H4 (cell line): ENCODE measurements at regions not wholly inside any gene's neighbourhood (a gene's known extent, or its start where the extent isn't known, plus 50 kb on each side); places are given as distances from the start of the nearest gene placed in this dataset.
A peak's percentile ranks its signal among the peaks of the same experiment; 100 is the strongest.

Source experiments
- DNase-seq: peaks from one replicate; pipeline ENCODE4 v3.0.0-alpha.2; 2015; ENCODE audit warnings: low spot score

DNA sequence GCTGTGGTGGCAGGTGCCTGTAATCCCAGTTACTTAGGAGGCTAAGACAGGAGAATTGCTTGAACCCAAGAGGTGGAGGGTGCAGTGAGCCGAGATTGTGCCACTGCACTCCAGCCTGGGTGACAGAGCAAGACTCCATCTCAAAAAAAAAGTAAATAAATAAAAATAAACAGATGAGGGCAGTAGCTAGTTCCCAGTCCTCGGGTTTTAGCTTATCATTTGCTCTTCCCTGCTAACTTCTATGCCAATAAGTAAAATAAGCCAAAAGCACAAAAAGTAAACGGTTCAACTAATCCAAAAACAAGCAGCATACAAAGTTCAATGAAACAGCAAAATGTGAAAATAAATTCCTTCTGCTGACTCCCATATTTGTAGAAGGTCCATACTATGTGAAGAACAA, 133.0 kb upstream of the TMCC3 start:
- no peak for DNase-seq

DNA sequence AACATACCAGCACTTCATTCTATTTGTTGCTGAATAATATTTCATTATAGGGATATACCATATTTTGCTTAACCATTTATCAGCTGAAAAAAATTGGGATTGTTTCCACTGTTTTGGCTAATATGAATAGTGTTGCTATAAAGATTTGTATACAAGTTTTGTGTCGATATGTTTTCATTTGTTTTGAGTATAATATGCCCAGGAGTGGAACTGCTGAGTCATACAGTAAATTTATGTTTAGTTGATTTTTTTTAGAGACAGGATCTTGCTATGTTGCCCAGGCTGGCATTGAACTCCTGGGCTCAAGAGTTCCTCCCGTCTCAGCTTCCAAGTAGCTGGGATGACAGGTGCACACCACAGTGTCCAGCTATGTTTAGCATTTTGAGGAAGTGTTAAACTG, 131.5 kb upstream of the TMCC3 start:
- DNase-seq: no peak

DNA sequence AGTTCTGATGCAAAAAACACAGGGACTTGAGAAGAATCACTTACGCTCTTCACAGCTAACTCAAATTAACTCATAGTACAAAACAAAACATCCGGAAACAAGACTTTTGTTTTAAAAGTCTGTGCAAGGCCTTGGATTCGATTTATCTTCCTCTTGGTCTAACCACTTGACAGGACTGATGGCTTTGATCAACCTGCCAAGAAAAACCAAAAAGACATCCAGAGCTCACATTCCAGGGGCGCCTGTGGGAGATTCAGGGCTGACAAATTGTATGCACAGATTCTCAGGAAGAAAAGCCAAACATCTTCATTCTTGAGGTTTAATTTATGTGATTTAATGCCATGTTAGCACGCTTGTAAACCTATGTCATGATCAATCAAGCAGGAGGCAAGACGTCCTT, 129.1 kb upstream of the TMCC3 start:
- DNase-seq: peak; percentile 13

DNA sequence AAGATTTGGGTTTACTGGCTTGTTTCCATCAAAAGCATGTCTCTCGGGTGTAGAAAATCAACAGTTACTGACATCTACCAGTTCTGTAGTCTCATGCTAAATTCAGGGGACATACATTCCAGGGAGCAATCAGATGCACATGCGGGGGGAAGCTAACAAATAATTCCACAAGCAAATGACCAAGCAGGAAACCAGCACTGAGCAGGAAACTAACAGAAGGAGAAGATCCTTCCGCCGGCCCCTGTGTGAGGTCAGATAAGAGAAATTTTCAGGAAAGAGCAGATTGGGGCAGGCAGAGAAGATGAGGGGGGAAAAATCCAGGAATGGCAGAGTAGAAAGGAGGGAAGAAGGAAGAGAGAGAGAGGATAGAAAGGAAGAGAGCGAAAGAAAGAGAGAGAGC, 127.6 kb upstream of the TMCC3 start:
- no peak for DNase-seq

DNA sequence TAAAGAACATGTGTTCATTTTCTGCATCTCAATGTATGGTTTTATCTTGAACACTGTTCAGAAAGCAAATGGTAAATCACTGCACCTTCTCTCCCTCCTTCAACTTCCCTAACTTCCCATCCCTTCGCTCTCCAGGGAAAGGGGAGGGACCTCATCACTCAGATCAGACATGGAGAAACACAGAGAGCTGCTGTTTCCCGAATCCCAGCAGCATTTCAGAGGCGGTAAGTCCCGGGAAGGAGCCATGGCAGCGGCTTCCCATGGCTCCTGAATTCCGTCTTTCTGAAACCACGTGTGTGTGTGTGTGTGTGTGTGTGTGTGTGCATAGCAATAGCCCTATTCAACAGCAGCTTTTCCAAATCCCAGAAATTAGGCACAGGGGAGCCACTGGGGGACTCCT, 125.4 kb upstream of the TMCC3 start:
- no peak for DNase-seq

DNA sequence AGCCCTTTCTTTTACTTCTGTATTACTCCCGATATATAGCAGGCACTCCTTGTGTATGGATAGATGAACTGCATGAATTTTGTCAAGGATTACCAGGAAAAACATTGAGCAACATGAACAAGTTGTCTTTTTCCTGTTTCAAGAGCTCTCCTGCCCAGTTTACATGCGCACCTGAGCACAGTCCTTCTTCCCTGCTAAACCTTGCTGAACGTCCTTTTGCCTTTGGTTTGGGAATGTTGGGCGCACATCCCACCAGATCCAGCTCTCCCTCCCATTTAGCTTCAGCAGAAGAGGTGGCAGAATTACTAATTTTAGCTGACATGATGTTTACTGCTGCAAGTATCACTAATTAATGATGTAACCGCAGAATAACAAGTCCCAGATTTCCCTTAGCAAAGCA, 121.4 kb upstream of the TMCC3 start:
- DNase-seq: no peak

DNA sequence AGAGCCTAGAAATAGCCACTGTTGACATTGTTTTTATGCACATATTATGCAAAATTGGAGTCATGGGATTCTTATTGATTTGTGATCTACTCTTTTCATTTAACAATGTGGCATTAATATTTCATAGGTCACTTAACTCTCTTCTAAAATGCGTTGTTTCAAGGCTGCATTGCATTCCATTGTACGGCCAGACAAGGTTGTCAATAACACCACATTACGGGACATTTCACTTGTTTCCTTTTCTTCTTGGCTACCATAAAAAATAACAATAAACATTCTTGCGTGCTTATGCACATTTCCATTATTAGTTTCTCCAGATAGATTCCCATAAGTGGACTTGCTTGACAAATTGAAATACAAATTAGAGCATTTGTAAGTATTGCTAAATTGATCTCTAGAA, 120.8 kb upstream of the TMCC3 start:
- no peak for DNase-seq

DNA sequence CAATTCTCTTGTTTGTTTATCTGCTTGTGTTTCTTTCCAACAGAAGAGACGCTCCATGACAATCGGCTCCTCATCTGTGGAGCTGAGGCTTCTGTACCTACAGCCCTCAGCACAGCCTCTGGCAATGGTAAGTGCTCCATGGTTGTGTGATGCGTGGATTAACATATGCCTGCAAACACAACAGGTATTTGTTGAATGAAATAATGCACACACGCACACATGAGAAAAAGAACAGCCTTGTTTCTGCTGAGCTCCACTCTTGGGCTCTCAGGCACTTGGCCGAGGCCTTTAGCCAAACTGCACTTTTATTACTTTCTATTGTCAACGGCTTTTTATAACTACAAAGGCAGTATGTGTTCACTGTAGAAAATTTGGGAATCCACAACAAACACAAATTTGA, 120.4 kb upstream of the TMCC3 start:
- no peak for DNase-seq

DNA sequence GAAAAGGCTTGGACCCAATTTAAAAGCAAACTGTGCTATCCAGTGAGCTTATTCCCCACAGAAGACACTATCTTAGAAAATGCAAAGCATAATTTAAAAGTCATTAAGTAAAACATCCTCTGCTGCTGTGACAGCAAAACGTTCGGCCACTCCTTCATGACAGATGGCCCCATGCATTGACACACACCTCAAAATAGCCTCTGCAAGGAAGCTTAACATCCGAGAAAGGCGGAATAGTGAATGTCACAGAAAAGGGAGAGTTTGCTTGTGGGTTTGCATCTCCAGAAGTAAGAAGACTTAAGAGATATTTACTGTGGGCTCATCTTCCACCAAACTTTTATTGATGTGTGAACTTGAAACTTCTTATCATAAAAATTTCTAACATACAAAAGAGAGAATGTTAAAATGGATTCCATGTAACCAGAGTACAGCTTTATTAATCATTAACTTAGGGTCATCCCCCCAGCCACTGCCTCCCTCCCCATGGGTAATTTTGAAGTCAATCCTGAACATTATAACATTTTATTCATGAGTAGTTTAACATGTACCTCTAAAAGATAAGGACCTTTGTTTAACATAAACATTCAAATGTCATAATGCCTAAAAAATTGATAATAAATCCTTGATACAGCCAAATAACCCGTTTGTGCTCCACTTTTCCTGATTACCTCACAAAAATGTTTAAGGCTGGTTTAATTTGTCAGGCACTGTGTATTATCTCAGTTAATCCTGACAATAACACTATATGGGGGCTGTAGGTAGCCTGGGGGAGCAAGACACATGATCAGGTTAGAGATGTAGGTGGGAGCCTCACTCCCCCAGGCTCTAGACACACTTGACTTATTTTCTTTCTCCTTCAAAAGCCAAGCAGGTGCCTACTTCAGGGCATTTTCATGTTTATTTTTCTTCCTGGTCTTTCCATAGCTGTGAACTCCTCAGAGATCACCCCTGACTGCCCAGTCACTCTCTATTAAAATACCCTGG, 119.7 kb upstream of the TMCC3 start:
- DNase-seq: no peak

DNA sequence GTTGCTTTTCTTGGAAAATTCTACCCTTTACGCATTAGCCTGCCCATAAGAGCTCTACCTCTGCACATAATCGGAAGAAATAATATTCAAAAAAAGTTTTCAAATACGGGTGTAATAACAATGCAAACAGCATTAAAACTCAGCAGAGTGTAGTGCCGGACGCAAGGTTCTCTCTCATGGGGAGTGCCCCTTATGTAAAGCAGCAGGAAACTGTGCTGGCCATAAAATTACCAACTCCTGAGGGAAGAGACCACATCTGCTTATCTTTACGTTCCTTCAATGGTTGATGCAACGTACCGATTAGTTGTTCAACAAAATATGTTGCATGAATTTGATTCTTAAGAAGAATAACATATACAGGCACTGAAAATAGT, 118.7 kb upstream of the TMCC3 start:
- no peak for DNase-seq

DNA sequence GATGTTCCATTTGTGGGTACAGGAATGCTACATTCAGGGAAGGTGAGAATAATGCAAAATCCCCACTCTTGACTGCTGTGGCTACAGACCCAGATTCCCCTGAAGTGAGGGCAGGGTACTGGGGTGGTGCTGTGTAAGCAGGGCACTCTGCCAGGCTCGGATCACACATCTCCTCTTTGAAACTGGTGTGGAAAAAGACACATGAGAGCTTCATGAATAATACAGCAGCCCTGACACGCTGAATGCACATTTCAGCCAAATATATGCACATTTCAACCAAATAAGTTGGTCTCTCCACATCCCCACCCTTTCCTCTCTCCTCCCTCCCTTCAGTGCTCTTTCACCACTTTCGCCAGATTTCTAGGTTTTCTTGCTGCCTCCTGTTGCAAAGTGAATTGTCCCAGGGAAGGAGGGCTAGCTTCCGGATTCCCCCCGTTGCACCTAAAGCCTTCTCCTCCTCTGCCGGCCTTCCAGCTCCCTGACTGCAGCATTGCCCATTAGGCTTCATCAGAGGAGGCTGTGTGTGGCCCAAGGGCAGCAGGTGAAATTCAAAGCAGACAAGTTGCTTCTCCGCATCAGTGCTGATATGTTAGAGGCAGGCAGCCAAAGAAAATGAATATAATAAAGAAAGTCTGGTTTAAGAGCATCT, 118.2 kb upstream of the TMCC3 start:
- no peak for DNase-seq

DNA sequence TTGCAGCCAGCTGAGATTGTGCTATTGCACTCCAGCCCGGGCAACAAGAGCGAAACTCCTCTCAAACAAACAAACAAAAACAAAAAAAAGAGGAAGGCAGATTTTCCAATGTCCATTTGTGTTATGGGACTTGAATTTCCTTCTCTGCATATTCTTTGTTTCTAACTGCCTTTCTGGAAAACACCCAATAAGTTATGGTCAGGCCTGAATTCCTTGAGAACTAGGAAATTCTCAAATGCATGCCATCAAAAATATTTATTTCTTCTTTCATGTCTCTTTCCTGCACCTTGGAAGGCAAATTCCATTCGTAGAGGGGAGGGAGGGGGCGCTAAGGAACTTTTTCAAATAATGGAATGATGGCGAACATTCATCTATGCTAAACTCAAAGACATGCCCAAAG, 117.6 kb upstream of the TMCC3 start:
- no peak for DNase-seq

DNA sequence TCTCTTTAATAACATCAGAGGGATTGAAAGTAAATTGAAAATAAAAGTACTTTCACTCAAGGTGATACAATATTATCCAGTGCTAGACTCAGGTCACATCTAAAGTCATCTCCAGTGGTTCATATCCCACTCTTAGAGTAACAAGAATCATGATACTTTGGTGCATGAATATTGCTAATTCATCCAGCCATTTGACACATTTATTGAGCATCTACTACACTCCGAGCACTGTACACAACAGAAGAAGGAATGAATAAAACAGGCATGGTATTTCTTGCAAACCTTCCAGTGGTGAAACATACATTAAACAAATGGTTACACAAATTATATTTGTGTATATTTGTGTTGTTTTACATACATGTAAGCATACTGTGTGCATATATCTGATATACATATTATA, 116.0 kb upstream of the TMCC3 start:
- DNase-seq: no peak

DNA sequence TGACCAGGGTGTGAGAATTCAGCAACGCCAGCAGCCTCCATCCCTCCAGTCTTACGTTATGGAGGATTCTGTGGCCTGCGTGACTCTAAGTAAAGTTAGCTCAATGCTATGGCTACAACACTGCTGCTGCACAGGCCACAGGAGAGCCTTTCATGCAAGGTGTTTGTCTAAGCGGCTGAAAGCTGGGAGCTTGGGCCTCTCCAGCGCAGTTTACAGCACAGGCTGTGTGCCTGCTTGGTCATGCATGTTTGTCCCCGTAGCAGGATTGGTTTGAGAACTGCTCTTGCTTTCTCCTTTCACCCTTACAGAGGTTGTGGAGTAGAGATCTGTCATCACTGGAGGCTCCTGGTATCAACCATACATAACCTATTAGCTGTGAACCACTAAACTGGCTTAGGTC, 113.1 kb upstream of the TMCC3 start:
- DNase-seq: no peak

DNA sequence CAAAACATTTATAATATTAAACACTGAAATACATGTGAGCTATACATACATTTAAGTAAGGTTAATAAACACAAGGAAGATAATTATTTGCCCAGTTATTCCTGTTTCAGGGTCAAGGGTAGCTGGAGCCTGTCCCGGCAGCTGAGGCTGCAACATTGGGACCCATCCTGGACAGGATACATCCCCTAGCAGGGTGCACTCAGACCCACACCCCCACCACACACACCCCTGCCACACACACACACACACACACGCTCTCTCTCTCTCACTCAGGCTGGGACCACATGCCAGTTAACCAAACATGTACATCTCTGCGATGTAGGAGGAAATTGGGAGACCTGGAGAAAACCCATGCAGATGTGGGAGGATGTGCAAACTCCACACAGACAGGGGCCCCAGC, 112.6 kb upstream of the TMCC3 start:
- DNase-seq: no peak

DNA sequence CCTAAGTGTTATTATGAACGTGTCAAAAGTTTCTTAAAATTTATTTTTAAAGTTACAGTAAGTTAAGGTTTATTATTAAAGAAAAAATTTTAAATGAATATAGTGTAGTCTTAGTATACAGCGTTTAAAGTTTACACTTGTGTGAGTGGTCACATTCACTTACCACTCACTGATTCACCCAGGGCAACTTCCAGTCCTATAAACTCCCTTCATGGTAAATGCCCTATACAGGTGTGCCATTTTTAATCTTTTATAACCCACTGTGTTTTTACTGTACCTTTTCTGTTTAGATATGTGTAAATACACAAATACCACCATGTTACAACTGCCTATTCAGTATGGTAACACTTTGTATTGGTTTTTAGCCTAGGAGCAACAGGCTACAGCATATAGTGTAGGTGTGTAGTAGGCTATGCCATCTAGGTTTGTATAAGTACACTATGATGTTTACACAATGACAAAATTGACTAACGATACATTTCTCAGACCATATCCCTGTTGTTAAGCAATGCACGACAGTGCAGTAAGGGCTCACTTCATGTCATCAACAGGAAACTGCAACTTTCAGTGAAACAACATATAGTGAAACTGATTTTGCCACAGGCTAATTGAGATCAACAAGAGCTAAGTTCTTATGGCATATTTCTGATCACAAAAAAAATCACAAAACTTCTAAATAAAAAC, 112.0 kb upstream of the TMCC3 start:
- no peak for DNase-seq

DNA sequence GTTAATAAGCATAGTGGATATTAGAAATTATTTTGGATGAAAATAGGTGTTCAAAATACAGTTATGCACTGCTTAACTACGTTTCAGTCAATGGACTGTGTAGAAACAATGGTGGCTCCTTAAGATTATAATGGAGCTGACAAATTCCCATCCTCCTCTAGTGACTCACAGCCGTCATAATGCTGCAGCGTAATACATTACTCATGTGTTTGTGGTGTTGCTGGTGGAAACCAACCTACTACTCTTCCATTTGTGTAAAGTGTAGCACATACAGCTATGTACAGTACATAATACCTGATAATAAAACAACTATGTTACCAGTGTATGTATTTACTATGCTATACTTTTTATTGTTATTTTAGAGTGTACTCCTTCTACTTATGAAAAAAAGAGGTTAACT, 111.2 kb upstream of the TMCC3 start:
- peak; percentile 82 for DNase-seq

DNA sequence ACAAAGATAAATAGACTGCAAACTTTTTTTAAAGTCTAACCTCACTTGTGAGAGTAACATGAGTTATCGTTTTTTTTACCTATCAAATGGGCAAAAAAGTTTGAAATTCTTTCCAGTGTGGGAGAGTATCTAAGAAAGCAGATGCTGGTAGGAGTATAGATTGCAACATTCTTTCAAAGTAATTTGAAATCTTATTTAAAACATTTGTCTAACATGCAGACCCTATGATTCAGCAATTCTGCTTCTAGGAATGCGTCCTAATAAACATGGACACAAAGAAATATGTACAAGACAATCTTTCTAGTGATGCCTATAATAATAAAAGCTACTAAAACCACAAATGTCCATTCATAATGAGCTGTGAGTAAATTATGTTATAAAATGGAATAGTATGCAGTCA, 110.4 kb upstream of the TMCC3 start:
- no peak for DNase-seq

DNA sequence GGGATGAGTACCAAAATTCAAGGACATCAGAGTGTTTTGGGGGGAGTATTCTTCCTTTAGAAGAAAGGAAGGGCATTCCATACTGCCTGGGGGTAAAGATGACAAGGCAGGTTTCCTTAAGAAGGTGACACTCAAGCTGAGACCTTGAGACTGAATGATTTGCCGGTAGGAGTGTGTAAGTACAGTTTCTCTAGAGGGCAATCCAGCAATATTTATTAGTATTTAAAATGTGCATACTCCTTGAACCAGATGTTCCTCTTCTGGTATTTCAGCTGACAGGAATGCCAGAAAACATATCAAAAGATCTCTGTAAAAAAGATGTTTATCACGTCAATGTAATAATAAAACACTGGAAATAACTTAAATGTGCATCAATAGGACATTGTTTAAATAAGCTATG, 106.4 kb upstream of the TMCC3 start:
- no peak for DNase-seq

DNA sequence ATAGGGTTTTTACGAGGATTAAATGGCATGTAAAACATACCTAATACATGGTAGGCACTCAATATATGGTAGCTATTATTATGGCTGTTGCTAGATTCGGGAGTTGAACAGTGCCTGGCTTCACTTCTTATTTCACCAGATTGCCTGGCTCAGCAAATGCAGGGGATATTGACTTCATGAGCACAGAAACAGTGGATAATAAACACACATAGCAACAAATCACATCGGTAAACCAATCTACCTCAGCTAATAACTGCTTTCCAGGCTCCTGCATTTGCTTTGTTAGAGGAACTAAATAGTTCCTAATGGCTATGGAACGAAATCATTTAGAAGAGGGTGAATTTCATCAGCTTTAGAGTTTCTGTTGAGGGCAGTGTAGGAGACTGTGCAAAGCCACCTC, 105.2 kb upstream of the TMCC3 start:
- DNase-seq: no peak

DNA sequence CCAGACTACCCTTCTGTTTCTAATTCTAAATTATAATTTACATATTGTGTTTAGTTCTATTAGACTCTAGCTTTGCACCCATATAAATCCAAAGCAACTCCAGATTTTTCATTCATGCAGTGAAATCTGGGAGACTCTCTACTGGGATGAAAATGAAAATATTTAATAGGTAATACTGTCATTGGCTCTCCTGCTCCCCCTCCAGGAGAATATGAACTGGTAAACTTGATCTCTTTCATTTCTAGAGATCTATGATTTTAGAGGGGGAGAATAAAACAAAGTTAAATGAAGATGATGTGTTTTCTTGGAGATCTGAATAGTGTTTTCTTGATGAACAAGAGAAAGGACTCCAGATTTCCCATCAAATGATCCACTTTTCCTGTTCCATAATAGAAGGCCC, 104.3 kb upstream of the TMCC3 start:
- no peak for DNase-seq

DNA sequence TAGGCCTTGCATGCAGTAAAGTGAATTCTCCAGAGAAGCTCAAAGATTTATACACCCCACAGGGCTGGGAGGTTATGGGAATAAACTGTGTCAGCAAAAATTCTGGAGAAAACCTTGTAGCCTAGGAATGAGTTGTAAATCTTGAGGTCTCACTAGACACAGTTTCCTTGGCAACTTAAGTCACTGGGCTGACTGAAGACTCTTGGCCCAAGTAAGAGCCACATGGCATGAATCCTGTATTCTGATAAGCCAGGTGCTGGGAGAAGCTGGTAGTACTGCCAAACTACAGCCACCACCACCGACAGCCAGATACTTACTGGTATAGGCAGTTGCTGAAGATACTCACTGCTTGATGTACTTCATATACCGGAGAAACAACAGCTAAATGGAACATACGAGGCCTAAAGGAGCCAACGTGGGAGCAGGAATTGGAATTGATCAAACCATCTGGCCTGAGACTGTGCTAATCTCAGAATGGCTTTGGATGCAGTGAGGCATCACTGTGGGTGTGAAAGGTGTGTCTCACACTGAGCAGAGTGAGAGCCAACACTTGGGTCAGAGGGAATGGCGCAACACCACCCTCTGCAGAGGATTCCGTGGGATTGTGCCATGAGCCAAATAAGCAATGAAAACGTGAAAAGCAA, 102.8 kb upstream of the TMCC3 start:
- no peak for DNase-seq
